GM21528 (cell line): ENCODE measurements at regions not wholly inside any gene's neighbourhood (a gene's known extent, or its start where the extent isn't known, plus 50 kb on each side); places are given as distances from the start of the nearest gene placed in this dataset.

Source experiments
- ATAC-seq: cut with Tn5 transposase; IDR thresholded peaks from one replicate; pipeline ENCODE4 v1.9.1; 2021; ENCODE audit warnings: mild to moderate bottlenecking, moderate library complexity; ENCODE audit not compliant: unreplicated experiment, low FRiP score

DNA sequence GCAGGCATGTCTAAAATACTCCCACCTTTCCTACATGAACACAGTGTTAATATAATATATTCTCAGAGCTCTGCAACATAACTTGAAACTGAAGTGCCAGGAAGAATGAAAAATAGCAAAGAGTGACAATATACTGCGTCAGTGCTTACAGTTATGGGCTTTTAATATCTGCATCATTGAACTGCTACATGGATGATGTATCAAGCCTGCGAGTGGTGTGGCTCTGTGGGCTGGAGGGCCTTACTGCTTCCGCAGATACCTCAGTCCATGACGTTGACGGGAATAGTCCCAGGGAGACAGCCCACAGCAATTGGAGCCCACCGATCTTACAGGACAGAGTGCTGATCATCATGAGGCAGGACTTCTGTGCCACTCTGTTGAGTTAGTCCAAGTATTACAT is 727.0 kb downstream of the NR2F2 start:
- no peak for ATAC-seq

DNA sequence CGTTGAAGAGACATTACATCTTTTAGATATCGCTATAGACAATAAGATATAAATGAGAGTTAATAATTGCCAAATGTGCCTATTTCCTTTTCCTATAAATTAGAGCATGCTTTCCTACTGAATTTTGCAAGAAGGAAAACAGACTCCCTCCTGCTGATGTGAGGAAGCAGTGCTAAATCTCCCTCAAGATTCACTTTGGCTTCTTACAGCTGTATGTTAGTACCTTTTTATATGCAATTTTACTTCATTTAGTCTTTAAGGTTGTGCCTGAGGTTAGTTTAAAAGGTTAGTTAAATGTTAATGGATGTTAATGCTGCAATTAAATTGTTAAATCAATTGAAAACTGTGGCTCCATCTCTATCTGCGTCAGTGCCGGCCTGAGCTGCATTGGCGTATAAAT is 728.8 kb downstream of the NR2F2 start:
- ATAC-seq, result no peak

DNA sequence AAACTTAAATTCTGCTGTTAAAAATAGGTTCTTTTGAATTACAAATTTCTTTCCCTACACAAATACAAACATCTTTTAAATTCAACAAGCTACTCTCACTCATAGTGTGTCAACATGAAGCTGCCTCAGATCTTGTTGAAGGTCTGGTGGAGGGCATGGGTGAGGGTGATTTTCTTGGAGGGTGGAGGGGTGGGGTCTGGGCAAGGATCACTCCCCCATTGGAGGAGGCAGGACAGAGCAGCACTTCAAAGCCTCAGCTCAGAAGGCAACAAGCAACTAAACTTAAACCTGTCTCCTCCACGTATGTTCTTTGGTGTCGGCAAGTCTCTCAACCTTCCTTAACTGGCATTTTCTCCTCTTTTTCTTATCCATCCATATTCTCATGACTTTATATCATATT is 730.9 kb downstream of the NR2F2 start:
- no peak for ATAC-seq

DNA sequence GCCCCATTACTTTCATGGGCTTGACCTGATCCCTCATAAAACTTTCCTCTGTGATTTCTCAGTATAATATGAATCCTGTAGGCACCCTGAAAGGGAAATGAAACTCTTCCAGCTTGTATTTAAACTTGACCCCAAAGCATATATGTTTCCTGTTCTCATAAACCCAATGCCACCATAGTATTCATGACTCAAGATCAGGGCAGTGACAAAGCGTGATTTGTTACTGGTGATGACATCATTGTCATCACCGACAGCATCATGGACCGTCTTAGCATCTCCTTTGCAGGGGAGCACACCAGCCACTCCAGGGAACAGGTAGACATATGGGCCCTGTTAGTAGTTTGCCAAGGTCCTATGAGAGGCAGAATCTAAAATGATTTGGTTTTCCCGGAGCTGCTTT is 741.2 kb downstream of the NR2F2 start:
- ATAC-seq, result no peak

DNA sequence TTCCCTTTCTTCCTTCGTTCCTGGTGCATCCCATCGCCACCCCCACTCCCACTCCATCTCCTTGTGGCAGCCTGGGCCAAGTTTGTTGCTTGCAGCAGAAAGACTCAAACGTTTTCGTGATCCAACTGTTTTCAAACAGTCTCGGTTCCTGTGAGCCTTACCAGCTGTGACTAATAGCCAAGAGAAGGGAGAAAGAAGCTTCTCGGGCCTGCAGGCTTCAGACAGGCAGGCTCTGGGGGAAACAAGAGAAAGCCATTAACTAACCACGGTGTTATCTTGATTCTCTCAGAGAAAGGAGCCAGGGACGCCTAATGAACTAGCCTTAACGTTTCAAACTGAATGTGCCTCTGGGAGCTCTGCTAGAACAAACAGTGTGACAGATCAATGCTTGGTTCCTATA is 742.0 kb downstream of the NR2F2 start:
- no peak for ATAC-seq

DNA sequence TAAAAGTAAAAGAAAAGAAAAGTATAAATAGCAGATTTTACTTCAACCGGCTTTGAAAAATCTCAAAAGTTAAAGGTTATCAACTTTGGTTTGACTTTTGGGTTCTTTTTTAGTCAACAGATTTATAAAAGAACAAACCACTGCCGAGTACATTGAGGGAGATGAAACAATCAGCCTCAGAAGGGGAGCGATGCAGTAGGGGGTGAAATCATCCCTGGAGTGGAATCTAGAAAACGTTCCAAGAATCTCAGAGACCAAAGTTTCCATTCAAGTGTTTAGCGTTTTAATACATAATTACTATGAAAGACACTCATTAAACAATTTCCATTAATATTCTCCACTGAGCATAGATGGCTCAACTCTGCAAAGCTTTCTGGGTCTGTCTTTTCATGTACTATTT is 745.5 kb downstream of the NR2F2 start:
- ATAC-seq, result no peak

DNA sequence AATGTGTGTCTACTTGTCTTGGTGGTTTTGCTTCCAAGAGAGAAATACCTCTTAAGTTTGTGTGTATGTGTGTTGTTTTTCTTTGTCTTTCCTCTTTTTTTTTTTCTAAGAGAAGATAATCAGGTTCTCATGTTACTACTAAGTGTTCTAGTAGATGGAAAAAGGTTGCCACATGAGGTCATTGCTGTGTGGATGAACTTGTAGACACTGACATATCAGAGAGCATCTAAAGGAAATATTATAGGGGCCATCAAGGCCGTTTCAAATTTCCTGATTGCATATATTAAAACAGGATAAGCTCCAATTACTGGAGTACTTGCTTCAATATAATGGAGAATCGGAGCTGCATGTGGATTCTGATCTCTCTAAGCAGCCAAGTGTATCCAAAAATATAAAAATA is 747.5 kb downstream of the NR2F2 start:
- ATAC-seq, result no peak

DNA sequence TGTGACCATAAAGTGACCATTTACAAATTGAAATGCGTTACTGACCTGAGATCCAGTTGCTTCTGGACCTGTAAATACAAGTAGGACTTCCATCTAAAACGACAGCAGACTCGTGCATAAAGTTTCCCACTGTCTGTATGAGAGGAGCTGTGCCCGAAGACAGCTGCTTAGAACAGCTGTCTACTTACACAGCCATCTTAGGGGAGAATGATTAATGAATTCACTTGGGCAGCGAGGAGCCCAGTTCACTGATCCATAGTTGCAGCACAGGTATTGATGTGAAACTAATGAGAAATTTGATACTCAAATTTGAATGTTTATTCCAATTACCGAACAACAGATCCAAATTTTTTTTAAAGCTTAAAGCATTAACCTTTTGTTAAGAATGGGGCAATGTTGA is 748.1 kb downstream of the NR2F2 start:
- ATAC-seq, result no peak

DNA sequence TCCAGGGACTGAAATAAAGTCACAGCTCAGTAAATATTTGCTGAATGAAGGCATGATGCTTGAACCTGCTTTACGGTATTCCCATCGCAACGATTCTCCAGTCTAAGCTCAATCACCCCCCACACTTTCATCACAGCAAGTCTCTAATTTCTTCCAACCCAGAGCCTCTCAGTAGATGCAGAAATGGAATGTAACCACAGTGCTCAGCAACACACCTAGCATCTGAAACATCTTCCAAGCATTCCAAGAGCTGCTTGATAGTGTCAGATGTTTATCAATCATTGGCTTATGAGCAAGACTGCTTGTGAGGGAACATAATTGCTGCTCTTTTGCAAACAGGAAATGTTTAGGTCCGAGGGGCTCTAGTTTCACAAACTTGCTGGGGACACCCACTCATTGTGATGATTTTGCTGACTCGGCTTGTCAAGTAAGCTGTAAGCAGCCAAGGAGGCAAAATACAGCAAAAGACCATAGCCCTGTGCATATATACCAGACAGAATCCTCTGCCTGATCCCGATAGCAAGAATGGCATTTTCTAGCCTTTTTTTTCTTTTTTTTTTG is 751.2 kb downstream of the NR2F2 start:
- no peak for ATAC-seq

DNA sequence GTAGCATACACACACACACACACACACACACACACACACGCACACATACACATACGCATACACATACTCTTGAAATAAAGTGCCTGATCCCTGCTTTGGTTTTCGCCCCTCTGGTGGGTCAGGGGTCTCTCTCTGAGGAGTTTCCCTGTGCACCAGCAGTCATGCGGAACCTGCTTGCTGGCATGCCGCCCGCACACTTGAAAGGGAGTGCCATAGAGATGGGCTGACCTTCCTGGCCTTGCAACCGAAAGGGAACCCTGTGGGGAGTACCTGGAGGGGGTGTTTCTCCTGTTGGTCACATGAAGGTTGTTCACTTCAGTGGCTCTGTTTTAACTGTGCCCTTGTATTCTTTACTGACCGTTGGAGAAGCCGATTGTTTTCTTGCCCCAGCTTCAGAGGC is 752.3 kb downstream of the NR2F2 start:
- no peak for ATAC-seq

DNA sequence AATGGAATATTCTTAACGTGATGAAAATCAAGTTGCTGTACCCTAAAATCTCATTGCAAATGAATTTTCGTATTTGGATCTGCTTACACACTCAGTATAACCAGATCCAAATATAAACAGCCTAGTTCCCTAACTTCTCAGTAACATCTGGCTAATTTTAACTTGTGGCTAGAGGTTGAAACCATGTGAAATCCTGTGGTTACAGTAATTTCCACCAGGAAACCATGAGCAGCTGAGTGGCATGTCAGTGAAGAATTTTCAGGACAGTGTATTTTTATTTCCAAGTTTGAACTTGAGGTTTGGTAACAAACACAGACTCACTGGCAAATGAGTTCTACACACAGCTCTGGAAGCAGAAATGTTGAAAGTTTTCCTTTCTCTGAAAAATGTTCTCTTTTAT is 754.1 kb downstream of the NR2F2 start:
- no peak for ATAC-seq

DNA sequence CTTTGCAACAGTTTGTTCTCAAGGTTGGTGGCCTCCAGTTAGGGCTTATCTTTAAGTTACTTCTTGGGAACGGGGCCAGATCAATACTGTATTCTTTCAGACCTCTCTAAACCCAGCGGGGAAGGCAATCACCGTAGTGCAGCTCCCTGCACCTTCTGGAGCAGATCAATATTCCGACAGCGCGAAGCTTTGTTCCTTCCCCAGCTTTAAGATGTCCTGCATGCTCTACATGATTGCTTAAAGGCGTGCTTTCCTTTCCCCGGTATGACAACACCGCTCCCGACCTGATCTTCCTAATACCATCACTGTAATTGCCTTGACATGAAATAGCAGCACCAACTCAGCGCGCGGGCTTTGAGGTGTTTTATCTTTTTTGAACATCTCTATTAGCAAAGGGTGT is 755.2 kb downstream of the NR2F2 start:
- ATAC-seq, result no peak

DNA sequence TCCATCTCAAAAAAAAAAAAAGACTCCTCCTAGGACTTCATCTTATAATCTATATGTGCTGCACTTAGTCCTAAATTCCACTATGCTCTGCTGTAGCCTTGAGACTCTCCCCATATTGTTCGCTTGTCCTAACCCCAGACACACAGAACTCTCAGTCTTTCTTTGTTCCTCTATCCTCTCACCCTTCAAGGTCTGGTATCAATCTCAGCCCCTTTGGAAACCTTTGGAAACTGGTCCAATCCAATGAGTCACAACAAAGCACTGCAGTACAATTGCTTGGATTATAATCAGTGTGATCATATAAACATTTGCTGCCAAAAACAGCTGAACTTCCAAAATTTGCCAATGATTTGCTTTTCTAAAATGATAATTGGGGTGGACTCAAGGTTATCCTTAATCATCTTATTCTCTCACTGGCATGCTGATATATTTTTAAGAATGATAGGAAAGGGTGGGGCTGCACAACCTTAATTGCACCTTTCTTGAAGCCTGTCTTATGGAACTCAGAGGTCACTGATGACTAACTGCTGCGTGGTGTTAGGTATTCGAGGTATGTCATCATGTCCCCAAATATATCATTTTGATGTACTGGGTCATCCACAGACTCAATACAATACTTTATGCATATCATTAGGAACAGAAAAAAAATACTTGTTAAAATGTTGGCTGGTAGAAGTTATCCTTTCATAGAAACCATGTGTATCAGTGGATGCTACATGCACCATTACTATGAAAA is 756.7 kb downstream of the NR2F2 start:
- no peak for ATAC-seq

DNA sequence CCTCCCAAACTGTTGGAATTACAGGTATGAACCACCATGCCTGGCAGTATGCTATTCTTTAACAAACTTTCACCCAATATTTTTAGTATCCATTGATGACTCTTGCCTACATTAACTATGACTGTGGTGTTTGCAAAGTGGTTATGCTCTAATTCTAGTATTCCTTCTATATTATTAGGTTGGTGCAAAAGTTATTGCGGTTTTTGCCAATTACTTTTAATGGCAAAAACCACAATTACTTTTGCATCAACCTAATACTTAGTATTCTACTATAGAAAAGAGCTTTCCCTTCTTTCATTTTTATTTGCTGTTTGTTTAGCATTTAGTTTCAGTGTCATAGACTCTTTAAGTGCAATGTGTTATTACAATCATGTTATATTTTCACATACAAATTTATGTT is 760.6 kb downstream of the NR2F2 start:
- no peak for ATAC-seq

DNA sequence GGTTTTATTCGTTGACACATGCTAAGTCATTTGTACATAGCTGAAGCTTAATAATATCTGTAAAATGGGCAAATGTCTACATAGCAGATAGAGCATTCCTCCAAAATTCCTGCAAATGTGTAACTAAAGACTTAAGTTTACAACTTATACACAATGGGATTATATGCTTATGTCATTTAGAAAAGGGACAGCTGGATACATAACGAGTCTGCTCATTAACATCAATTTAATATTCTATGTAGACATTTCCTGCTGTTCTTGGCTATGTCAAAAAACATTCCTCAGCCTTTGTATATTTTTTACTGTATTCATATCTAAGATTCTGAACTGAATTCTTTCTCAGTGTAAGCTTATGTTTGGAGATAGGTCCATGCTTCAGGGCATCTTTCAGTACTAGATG is 762.2 kb downstream of the NR2F2 start:
- ATAC-seq, result no peak

DNA sequence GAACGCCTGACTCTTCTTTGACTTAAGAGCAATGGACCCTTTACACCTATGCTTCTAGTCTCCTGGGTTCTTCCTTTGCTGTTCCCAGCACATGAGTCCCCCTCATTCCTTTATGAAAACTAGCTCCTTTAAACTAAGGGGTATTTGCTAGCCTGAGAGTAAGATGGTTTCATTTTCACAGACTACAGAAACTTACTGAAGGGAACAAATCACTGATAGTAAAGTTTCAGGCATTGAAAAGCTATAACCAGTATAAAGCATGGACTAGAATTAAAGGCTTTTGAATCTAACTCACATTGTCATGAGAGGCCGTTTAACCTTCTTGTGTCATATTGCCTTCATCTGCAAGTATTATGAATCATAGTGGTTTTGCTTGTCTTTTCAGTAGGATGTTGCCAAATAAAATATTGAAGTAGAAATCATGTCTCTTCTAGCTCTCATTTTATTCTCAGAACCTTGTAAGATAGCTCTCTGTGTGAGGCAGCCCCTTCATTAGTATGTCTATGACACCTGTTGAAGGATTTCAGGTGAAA is 765.9 kb downstream of the NR2F2 start:
- no peak for ATAC-seq

DNA sequence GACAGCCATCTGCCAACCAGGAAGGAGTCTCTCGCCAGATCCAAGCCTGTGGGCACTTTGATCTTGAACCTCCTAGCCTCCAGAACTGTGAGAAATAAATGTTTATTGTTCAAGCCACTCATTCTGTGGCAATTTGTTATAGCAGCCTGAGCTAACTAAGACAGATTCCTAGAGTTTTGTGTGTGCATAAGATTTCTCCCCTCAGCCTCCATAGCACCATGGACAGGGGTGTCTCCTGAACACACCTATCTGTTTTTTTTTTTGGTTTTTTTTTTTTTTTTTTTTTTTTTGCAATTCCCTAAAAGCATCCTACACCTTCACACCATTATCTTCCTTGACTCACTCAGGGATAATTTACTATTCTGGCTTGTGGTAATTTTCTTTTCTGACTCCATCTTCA is 768.5 kb downstream of the NR2F2 start:
- no peak for ATAC-seq

DNA sequence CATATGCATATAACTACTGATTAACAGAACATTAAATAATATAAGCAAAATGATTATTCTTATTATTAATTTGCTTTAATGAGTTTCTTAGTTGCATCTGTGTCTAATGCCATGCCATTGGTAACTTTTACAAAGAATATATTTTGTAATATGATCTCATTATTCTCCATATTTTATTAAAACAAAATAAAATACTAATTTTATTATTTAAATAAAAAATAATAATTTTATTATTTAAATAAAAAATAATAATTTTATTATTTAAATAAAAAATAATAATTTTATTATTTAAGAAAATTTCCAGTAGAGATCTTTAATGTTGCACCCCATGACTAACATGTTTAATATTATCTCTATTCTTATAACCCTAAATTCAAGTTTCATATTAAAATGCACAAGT is 771.1 kb downstream of the NR2F2 start:
- ATAC-seq, result no peak

DNA sequence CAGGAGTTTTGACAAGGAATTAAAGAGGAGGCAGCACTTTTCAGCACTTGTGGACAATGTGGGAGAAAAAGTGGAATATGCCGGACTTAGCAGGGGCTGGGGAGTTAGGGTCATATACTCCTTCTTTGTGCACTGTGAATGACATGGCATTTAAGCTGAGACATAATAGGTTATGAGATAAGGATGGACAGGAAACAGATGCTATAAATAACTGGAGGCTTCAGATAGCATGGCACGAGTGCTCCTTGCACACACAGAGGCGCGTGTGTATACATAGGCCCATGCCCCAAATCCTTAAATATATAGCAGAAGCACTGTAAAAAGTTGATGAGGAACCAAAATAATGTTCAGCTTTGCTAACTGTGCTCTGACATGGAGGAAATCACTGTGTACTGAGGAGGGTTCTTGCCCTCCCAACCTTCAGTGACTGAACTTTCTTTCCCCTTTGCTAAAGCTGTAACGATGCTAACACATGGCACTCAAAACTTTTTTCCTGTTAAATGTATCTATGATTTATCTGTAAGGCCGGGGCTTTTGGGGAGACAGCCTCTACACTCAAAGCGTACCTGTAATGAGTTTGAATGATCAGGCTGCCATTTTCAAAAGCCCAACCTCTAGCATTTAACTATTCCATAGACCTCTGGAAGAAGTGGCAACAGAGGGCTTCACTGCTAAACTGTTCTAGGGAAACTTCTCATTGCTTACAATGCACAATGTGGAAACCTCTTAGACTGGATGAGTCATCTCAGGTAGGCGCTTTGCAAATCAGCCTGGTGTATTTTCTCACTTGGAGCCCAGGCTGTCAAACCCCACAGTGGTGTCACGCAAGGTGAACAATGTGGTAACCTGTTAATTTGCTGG is 784.6 kb downstream of the NR2F2 start:
- ATAC-seq, result no peak

DNA sequence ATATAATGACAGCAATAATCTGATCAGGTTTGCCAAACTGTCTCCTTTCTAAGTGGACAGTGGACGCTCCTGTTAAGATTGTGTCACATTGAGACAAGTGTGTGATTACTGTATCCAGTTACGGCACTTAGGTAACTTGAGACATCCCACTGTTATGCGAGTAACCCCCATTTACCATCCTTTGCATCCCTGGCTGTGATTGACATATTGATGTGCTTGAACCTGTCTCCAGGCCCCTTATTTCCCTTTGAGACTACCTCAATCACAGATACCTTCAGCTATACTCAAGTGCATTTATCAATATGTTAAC is 785.2 kb downstream of the NR2F2 start:
- ATAC-seq, result no peak

DNA sequence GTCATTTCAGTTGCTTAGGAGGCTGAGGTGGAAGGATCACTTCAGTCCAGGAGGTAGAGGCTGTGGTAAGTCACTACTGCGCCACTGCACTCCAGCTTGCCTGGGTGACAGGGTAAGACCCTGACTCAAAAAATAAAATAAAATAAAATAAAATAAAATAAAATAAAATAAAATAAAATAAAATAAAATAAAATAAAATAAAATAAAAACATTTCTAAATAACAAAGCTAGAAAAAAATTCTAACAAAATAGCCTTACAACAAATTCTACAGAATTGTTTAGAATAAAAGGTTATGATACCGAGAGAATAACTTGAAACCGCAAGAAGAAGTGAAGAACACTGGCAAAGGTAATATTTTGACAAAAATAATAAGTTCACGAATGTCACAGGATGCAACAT is 794.3 kb downstream of the NR2F2 start:
- ATAC-seq, result no peak
